Activated B cell treated with CpG ODN at 0.5 μM for 24 hours (primary cell): ENCODE measurements at regions not wholly inside any gene's neighbourhood (a gene's known extent, or its start where the extent isn't known, plus 50 kb on each side); places are given as distances from the start of the nearest gene placed in this dataset.

Experiments used
- ATAC-seq: fragments of 200-7000 bp; cut with Tn5 transposase; one replicate; pipeline ENCODE4 v1.10.0; 2021; ENCODE audit warnings: low read depth, mild to moderate bottlenecking, moderate library complexity
- CTCF ChIA-PET: fragments of 350-600 bp; sonication (Branson Sonifier 250); formaldehyde crosslinking; loops from one replicate; lab custom pipeline; 2021; ENCODE audit warnings: antibody characterized with exemption; lab: Charles Lee
- POLR2A ChIA-PET: fragments of 350-600 bp; sonication (Branson Sonifier 250); formaldehyde crosslinking; loops from one replicate; lab custom pipeline; 2021; ENCODE audit warnings: antibody characterized with exemption; lab: Charles Lee
- DNase-seq: peaks from one replicate; pipeline ENCODE4 v3.0.0; 2022
- H3K27ac Mint-ChIP-seq: one replicate; pipeline ENCODE4 v1.8.0; 2020; ENCODE audit warnings: mixed read lengths
- H3K27me3 Mint-ChIP-seq: one replicate; pipeline ENCODE4 v1.8.0; 2021; ENCODE audit warnings: mixed read lengths
- H3K36me3 Mint-ChIP-seq: one replicate; pipeline ENCODE4 v1.8.0; 2021; ENCODE audit warnings: low read depth, mixed read lengths
- H3K4me1 Mint-ChIP-seq: one replicate; pipeline ENCODE4 v1.8.0; 2021; ENCODE audit warnings: mixed read lengths
- H3K4me3 Mint-ChIP-seq: one replicate; pipeline ENCODE4 v1.8.0; 2020; ENCODE audit warnings: mild to moderate bottlenecking, mixed read lengths
- H3K9me3 Mint-ChIP-seq: one replicate; pipeline ENCODE4 v1.8.0; 2020; ENCODE audit warnings: mixed read lengths
- CTCF ChIP-seq: fragments of 200-600 bp; IDR thresholded peaks from one replicate; pipeline ENCODE4 v1.8.0; 2022; ENCODE audit warnings: antibody characterized with exemption, mild to moderate bottlenecking
- intact Hi-C: fragments of 100-400 bp; cut with micrococcal nuclease; formaldehyde crosslinking; loops from one replicate; pipeline ENCODE4 v1.15.1; 2024

GRCh38 chr9:117784996-117785395 lies 80.8 kb downstream of the TLR4 start:
- H3K4me1 Mint-ChIP-seq, result no peaks in the 10 kb centered on the region
- no peak for DNase-seq
- no peaks in the 10 kb centered on the region for H3K27me3 Mint-ChIP-seq
- no peaks in the 10 kb centered on the region for H3K9me3 Mint-ChIP-seq
- ChIA-PET POLR2A (no interaction called here), CTCF (no interaction called here)
- H3K27ac Mint-ChIP-seq, result no peak overlapping the region
- H3K4me3 Mint-ChIP-seq, result no peak overlapping the region
- no peak for ATAC-seq
- TF ChIP-seq CTCF, result no peak
- intact Hi-C loops, result loop anchor here (5.0 kb wide), 2 partner anchors 68 to 152 kb away; no protein-coding TSS in a partner anchor
- H3K36me3 Mint-ChIP-seq, result no peaks in the 10 kb centered on the region

GRCh38 chr9:117787746-117788145 lies 83.5 kb downstream of the TLR4 start:
- intact Hi-C loops, result no loop called here
- no peaks in the 10 kb centered on the region for H3K9me3 Mint-ChIP-seq
- CTCF ChIA-PET, result no interaction called here

GRCh38 chr9:117795271-117795670 lies 91.1 kb downstream of the TLR4 start:
- H3K9me3 Mint-ChIP-seq, result no peaks in the 10 kb centered on the region
- H3K4me1 Mint-ChIP-seq, result no peaks in the 10 kb centered on the region
- intact Hi-C loops, result no loop called here
- CTCF ChIA-PET, result no interaction called here
- no peak overlapping the region for H3K27ac Mint-ChIP-seq
- POLR2A ChIA-PET, result no interaction called here
- ATAC-seq, result no peak
- H3K36me3 Mint-ChIP-seq, result no peaks in the 10 kb centered on the region
- no peak for TF ChIP-seq CTCF
- DNase-seq, result no peak
- no peak overlapping the region for H3K4me3 Mint-ChIP-seq
- H3K27me3 Mint-ChIP-seq, result peaks cover 21% of the 10 kb centered on the region

More at GRCh38 chr9:117787746-117788145, 83.5 kb downstream of the TLR4 start:
- no peak for ATAC-seq
- H3K4me1 Mint-ChIP-seq, result no peaks in the 10 kb centered on the region
- no peaks in the 10 kb centered on the region for H3K36me3 Mint-ChIP-seq
- H3K27me3 Mint-ChIP-seq, result no peaks in the 10 kb centered on the region
- TF ChIP-seq CTCF, result no peak
- DNase-seq, result no peak
- H3K27ac Mint-ChIP-seq, result no peak overlapping the region
- POLR2A ChIA-PET, result no interaction called here
- no peak overlapping the region for H3K4me3 Mint-ChIP-seq

GRCh38 chr9:117796681-117797080 lies 92.5 kb downstream of the TLR4 start:
- TF ChIP-seq CTCF, result no peak
- H3K27me3 Mint-ChIP-seq, result peaks cover 23% of the 10 kb centered on the region
- no peaks in the 10 kb centered on the region for H3K9me3 Mint-ChIP-seq
- H3K4me1 Mint-ChIP-seq, result no peaks in the 10 kb centered on the region
- no peak overlapping the region for H3K4me3 Mint-ChIP-seq
- no peak overlapping the region for H3K27ac Mint-ChIP-seq
- intact Hi-C loops, result no loop called here
- H3K36me3 Mint-ChIP-seq, result no peaks in the 10 kb centered on the region
- ChIA-PET POLR2A (no interaction called here), CTCF (no interaction called here)
- DNase-seq, result no peak
- no peak for ATAC-seq

GRCh38 chr9:117800389-117800788 lies 96.2 kb downstream of the TLR4 start:
- ChIA-PET POLR2A (no interaction called here), CTCF (no interaction called here)
- Mint-ChIP-seq H3K27me3 (peaks cover 44% of the 10 kb centered on the region), H3K27ac (no peak overlapping the region), H3K36me3 (no peaks in the 10 kb centered on the region), H3K4me3 (no peak overlapping the region), H3K9me3 (no peaks in the 10 kb centered on the region), H3K4me1 (no peaks in the 10 kb centered on the region)
- TF ChIP-seq CTCF, result no peak
- DNase-seq (no peak), ATAC-seq (no peak)
- intact Hi-C loops, result no loop called here
